BLaER1 (cell line): ENCODE measurements at regions not wholly inside any gene's neighbourhood (a gene's known extent, or its start where the extent isn't known, plus 50 kb on each side); places are given as distances from the start of the nearest gene placed in this dataset.
"Not testable (repeated sequence)": the region's sequence is repeated elsewhere in the genome, so short reads cannot be mapped to it uniquely, and the experiment has no call there.

Source experiments
- H3K27ac ChIP-seq: shearing (Covaris generic); formaldehyde crosslinking; 2 replicates; pipeline ENCODE4 v1.8.1; 2022
- H3K27me3 ChIP-seq: shearing (Covaris generic); formaldehyde crosslinking; 2 replicates; pipeline ENCODE4 v1.8.1; 2022
- H3K36me3 ChIP-seq: shearing (Covaris generic); formaldehyde crosslinking; 2 replicates; pipeline ENCODE4 v1.8.1; 2022
- H3K4me1 ChIP-seq: shearing (Covaris generic); formaldehyde crosslinking; 2 replicates; pipeline ENCODE4 v1.8.1; 2022
- H3K4me2 ChIP-seq: shearing (Covaris generic); formaldehyde crosslinking; 2 replicates; pipeline ENCODE4 v1.8.1; 2022
- H3K4me3 ChIP-seq: shearing (Covaris generic); formaldehyde crosslinking; 2 replicates; pipeline ENCODE4 v1.8.1; 2022
- H3K9ac ChIP-seq: shearing (Covaris generic); formaldehyde crosslinking; 2 replicates; pipeline ENCODE4 v1.8.1; 2022
- H3K9me3 ChIP-seq: shearing (Covaris generic); formaldehyde crosslinking; 2 replicates; pipeline ENCODE4 v1.8.1; 2022
- H4K20me1 ChIP-seq: shearing (Covaris generic); formaldehyde crosslinking; 2 replicates; pipeline ENCODE4 v1.8.1; 2022
- Cebpa-rat ChIP-seq: shearing (Covaris generic); IDR thresholded peaks from 2 replicates; pipeline ENCODE4 v1.8.1; 2022

- Histone ChIP-seq H3K27me3 (no peaks in the 10 kb centered on the region), H3K4me2 (no peak overlapping the region), H3K4me3 (no peak overlapping the region), H4K20me1 (no peaks in the 10 kb centered on the region), H3K36me3 (no peaks in the 10 kb centered on the region), H3K9ac (no peak overlapping the region), H3K9me3 (no peaks in the 10 kb centered on the region), H3K4me1 (no peaks in the 10 kb centered on the region), H3K27ac (no peak overlapping the region)
- no peak for TF ChIP-seq Cebpa-rat
These were observed 52.8 kb upstream of the IL1RAPL2 start for GRCh38 chrX:104513162-104513561.

GRCh38 chrX:104510801-104511200 is 55.2 kb upstream of the IL1RAPL2 start:
- H3K27ac ChIP-seq: no peak overlapping the region
- H3K9ac ChIP-seq: no peak overlapping the region
- TF ChIP-seq Cebpa-rat: no peak
- no peaks in the 10 kb centered on the region for H3K27me3 ChIP-seq
- no peaks in the 10 kb centered on the region for H3K4me1 ChIP-seq
- H3K4me2 ChIP-seq: no peak overlapping the region
- H3K36me3 ChIP-seq: no peaks in the 10 kb centered on the region
- no peaks in the 10 kb centered on the region for H3K9me3 ChIP-seq
- no peak overlapping the region for H3K4me3 ChIP-seq
- H4K20me1 ChIP-seq: no peaks in the 10 kb centered on the region

GRCh38 chrX:104502460-104502859 is 63.5 kb upstream of the IL1RAPL2 start:
- no peaks in the 10 kb centered on the region for H3K36me3 ChIP-seq

GRCh38 chrX:104488811-104489210 is 77.2 kb upstream of the IL1RAPL2 start:
- no peak overlapping the region for H3K27ac ChIP-seq
- H3K4me2 ChIP-seq: no peak overlapping the region
- H3K4me3 ChIP-seq: no peak overlapping the region
- H3K4me1 ChIP-seq: no peaks in the 10 kb centered on the region
- no peaks in the 10 kb centered on the region for H3K27me3 ChIP-seq
- H3K9ac ChIP-seq: no peak overlapping the region
- H4K20me1 ChIP-seq: no peaks in the 10 kb centered on the region
- H3K9me3 ChIP-seq: no peaks in the 10 kb centered on the region
- no peak for TF ChIP-seq Cebpa-rat
- no peaks in the 10 kb centered on the region for H3K36me3 ChIP-seq

More at GRCh38 chrX:104502460-104502859, 63.5 kb upstream of the IL1RAPL2 start:
- Histone ChIP-seq H3K4me3 (no peak overlapping the region), H3K4me2 (no peak overlapping the region), H4K20me1 (no peaks in the 10 kb centered on the region), H3K27ac (no peak overlapping the region), H3K27me3 (no peaks in the 10 kb centered on the region), H3K9ac (no peak overlapping the region), H3K4me1 (no peaks in the 10 kb centered on the region), H3K9me3 (no peaks in the 10 kb centered on the region)
- no peak for TF ChIP-seq Cebpa-rat

GRCh38 chrX:104486691-104487090 is 79.3 kb upstream of the IL1RAPL2 start:
- Histone ChIP-seq H3K4me1 (no peaks in the 10 kb centered on the region), H3K9ac (no peak overlapping the region), H3K36me3 (no peaks in the 10 kb centered on the region), H4K20me1 (no peaks in the 10 kb centered on the region), H3K9me3 (no peaks in the 10 kb centered on the region), H3K4me3 (no peak overlapping the region), H3K4me2 (no peak overlapping the region), H3K27ac (no peak overlapping the region), H3K27me3 (no peaks in the 10 kb centered on the region)
- no peak for TF ChIP-seq Cebpa-rat

DNA sequence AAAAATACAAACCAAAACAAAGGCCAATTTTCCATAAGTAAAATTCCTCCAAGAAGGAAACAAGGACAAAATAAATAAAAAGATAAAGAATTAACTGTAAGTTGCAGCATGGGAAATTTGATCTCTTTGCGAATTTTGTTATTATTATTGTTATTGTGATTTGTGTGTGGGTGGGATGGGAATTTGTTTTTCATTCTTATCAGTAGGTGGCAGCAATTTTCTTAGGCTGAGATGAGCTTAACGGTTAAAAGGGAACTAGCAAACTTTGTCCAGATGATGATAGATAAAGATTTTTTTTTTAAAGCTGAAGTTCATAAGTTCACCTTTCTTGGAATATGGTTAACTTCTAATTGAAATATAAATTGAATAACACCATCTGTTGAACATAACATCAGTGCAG is 83.2 kb upstream of the IL1RAPL2 start:
- H3K27ac ChIP-seq: no peak overlapping the region
- H3K9ac ChIP-seq: no peak overlapping the region
- H3K4me1 ChIP-seq: no peaks in the 10 kb centered on the region
- H3K27me3 ChIP-seq: no peaks in the 10 kb centered on the region
- H3K4me3 ChIP-seq: no peak overlapping the region
- no peak for TF ChIP-seq Cebpa-rat
- no peaks in the 10 kb centered on the region for H3K36me3 ChIP-seq
- H4K20me1 ChIP-seq: no peaks in the 10 kb centered on the region
- H3K4me2 ChIP-seq: no peak overlapping the region
- no peaks in the 10 kb centered on the region for H3K9me3 ChIP-seq

DNA sequence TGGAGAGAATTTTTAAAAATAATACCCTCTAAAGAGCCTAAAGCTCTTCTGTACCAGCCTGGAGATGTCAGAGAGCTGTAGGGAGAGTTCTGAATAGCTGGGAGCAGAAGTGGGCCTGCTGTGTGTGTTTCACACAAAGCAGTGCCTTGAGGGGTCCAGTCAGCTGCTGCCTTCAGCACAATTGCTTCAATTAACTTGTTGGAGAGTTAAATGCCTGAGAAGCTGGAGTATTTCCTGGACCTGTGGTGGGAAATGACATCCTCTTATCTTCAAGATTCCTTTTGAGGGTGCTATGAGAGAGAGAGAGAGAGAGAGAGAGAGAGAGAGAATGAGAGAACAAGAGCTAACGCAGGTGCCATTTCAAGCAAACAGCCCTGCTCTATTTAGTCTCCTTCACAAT is 96.2 kb upstream of the IL1RAPL2 start:
- Histone ChIP-seq H3K4me2 (no peak overlapping the region), H3K4me3 (no peak overlapping the region), H3K36me3 (no peaks in the 10 kb centered on the region), H3K27ac (no peak overlapping the region), H3K27me3 (no peaks in the 10 kb centered on the region), H3K4me1 (no peaks in the 10 kb centered on the region), H3K9ac (no peak overlapping the region), H3K9me3 (no peaks in the 10 kb centered on the region), H4K20me1 (no peaks in the 10 kb centered on the region)
- TF ChIP-seq Cebpa-rat: no peak

GRCh38 chrX:104459796-104460195 is 106.2 kb upstream of the IL1RAPL2 start:
- H4K20me1 ChIP-seq: no peaks in the 10 kb centered on the region
- 0 out of 2 replicates have a peak, but pooled peaks cover 8% of the 10 kb centered on the region for H3K4me1 ChIP-seq
- H3K4me2 ChIP-seq: no peak overlapping the region
- no peak overlapping the region for H3K9ac ChIP-seq
- no peaks in the 10 kb centered on the region for H3K9me3 ChIP-seq
- H3K27me3 ChIP-seq: no peaks in the 10 kb centered on the region
- H3K4me3 ChIP-seq: no peak overlapping the region
- no peaks in the 10 kb centered on the region for H3K36me3 ChIP-seq
- peak; percentile 53; the same call in 1 of the 2 replicates for TF ChIP-seq Cebpa-rat
- no peak overlapping the region for H3K27ac ChIP-seq

DNA sequence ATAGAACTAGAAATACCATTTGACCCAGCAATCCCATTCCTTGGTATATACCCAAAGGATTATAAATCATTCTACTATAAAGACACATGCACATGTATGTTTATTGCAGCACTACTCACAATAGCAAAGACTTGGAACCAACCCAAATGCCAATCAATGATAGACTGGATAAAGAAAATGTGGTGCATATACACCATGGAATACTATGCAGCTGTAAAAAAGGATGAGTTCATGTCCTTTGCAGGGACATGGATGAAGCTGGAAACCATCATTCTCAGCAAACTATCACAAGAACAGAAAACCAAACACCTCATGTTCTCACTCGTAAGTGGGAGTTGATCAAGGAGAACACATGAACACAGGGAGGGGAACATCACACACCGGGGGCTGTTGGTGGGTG is 108.9 kb upstream of the IL1RAPL2 start:
- not testable (repeated sequence) for H3K27ac ChIP-seq, H3K9me3 ChIP-seq, H4K20me1 ChIP-seq, H3K36me3 ChIP-seq, H3K9ac ChIP-seq, H3K27me3 ChIP-seq, H3K4me3 ChIP-seq, H3K4me2 ChIP-seq, H3K4me1 ChIP-seq

DNA sequence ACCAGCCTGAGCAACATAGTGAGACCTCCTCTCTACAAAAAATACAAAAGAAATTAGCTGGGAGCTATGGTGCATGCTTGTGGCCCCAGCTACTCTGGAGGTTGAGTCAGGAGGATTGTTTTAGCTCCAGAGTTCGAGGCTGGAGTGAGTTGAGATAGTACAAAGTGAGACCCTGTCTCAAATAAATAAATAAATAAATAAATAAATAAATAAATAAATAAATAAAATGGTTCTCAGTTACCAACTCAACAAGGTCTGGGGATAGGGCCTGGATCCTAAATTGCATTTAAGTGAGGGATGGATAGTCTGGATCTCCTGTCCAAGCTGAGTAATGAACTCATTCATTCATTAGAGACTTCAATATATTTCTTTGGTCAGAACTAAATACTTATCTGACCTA is 115.7 kb upstream of the IL1RAPL2 start:
- no peaks in the 10 kb centered on the region for H4K20me1 ChIP-seq
- no peak overlapping the region for H3K27ac ChIP-seq
- no peaks in the 10 kb centered on the region for H3K27me3 ChIP-seq
- H3K36me3 ChIP-seq: no peaks in the 10 kb centered on the region
- TF ChIP-seq Cebpa-rat: no peak
- H3K4me2 ChIP-seq: no peak overlapping the region
- H3K4me1 ChIP-seq: no peaks in the 10 kb centered on the region
- no peak overlapping the region for H3K4me3 ChIP-seq
- H3K9me3 ChIP-seq: no peaks in the 10 kb centered on the region
- H3K9ac ChIP-seq: no peak overlapping the region

GRCh38 chrX:104445591-104445990 is 120.4 kb upstream of the IL1RAPL2 start:
- no peaks in the 10 kb centered on the region for H4K20me1 ChIP-seq
- no peaks in the 10 kb centered on the region for H3K27me3 ChIP-seq
- H3K36me3 ChIP-seq: no peaks in the 10 kb centered on the region
- H3K4me2 ChIP-seq: no peak overlapping the region
- H3K4me1 ChIP-seq: no peaks in the 10 kb centered on the region
- H3K4me3 ChIP-seq: no peak overlapping the region
- no peak overlapping the region for H3K27ac ChIP-seq
- H3K9ac ChIP-seq: no peak overlapping the region
- H3K9me3 ChIP-seq: no peaks in the 10 kb centered on the region
- no peak for TF ChIP-seq Cebpa-rat
